Astrocyte of the spinal cord (primary cell): ENCODE measurements at regions not wholly inside any gene's neighbourhood (a gene's known extent, or its start where the extent isn't known, plus 50 kb on each side); places are given as distances from the start of the nearest gene placed in this dataset.
A peak's percentile ranks its signal among the peaks of the same experiment; 100 is the strongest.

ENCODE experiments used
- DNase-seq: peaks from one replicate; pipeline ENCODE4 v3.0.0; 2011; ENCODE audit warnings: low read depth, low spot score
- H3K4me3 ChIP-seq: 2 replicates; pipeline ENCODE4 v1.5.1; 2011; ENCODE audit warnings: low read depth, mild to moderate bottlenecking, low read length, moderate library complexity
- CTCF ChIP-seq: IDR thresholded peaks from 2 replicates; pipeline ENCODE4 v1.5.1; 2012; ENCODE audit warnings: low read depth, mild to moderate bottlenecking, low read length, inconsistent platforms
- in situ Hi-C: cut with HindIII; loops from 2 replicates; pipeline ENCODE4 v1.10.0; 2017; ENCODE audit warnings: low sequenced_read_pairs

GRCh38 chr1:62917314-62917713 lies 133.4 kb downstream of the ATG4C start:
- no peak for TF ChIP-seq CTCF
- H3K4me3 ChIP-seq: no peak overlapping the region
- in situ Hi-C loops: no loop called here
- no peak for DNase-seq

DNA sequence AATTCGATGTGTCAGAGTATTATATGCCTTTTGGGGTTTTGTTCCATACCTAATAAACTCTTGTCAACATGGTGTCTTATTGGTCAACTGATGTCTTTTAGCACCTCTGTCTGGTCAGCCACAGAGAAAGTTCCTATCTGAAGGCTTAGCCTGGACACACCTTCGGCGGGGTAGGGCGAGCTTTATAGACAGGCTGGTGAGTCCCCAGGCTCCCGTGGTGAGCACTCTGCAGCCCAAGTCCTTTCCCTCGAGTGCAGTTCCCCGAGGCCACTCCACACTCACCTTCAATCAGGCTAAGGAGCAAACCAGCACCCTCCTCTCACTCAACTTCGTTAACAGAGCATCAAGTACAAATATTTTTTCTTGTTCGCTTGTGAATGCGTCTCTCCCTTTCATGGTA lies 133.9 kb downstream of the ATG4C start:
- H3K4me3 ChIP-seq: no peak overlapping the region
- in situ Hi-C loops: no loop called here
- no peak for TF ChIP-seq CTCF
- DNase-seq: no peak

GRCh38 chr1:62918700-62919099 lies 134.8 kb downstream of the ATG4C start:
- TF ChIP-seq CTCF: no peak
- no peak overlapping the region for H3K4me3 ChIP-seq
- in situ Hi-C loops: no loop called here
- DNase-seq: no peak

DNA sequence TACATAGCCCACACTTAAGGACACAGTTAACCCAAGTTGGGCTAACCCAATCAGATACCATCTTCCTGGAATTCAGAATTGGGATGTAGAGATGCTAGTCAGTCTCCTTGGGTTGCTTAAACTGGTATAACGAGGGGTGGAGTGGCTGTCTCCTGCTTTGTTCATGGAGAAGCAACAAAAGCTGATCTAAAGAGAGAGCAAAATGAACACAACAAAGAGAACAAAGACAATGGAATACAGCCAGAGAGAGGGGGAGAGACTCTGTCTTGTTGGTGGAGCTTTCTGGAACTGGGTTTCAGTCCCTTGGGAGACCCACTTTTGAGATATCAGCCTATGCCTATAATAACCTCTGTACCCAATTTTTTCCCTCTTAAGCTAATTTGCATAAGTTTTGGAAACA lies 138.1 kb downstream of the ATG4C start:
- DNase-seq: no peak
- TF ChIP-seq CTCF: no peak
- in situ Hi-C loops: no loop called here
- H3K4me3 ChIP-seq: no peak overlapping the region

DNA sequence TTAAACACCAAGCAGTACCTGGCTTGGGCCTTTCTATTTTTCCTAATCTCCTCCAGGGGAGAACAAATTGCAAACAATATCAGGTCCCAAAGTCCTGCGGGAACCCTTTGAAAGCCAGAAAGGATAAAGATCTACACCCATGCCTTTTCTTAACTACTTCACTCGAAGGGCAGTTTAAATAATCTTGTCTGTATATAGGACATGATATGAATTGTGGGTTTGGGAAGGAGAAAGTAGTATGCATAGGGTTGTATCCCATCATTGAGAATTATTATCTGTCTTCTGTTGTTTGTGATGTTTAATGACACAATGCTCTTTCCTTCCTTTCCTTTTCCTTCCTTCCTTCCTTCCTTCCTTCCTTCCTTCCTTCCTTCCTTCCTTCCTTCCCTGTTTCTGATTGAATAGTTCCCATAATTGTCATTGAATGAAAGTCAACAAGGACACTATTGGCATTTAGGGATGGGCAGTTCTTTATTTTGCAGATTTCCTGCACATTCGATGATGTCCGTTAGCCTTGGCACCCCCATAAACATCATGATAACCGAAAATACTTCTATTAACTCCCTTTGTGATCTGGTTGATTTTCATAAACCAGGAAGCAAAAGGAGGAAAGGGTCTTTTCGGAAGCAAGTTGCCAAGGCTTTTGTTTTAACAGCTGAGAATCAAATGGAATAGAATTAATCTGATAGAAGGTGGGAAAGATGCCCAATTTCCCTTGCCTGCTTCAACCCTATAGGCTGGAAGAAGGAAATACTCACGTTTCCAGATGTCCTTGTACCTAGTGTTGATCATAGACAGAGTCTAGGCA lies 141.3 kb downstream of the ATG4C start:
- DNase-seq: no peak
- in situ Hi-C loops: no loop called here
- no peak for TF ChIP-seq CTCF
- no peak overlapping the region for H3K4me3 ChIP-seq

DNA sequence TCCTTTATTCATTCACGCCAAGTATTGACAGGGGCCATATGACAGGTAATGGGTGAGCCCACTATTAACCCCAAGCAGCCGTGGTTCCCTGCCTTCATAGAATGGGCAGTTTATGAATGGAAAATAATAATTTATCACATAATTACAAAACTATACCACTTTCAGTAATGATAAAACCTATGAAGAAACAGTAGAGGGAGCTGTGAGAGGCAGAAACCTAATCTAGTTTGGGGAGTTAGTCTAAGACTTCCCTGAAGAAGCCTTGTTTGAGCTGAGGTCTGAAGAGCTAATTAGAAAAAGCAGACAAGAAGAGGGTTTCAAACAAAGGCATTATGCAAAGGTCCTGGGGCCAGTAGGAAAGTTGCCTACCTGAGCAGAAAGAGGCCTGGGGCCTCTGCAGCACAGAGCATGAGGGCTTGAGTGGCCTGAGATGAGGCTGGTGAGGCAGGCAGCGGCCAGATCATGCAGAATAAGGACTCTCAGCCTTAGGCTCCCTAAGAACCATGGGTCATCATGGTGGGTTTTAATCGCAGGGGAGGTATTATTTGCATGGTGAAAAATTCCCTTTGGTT lies 142.8 kb downstream of the ATG4C start:
- H3K4me3 ChIP-seq: no peak overlapping the region
- in situ Hi-C loops: no loop called here
- DNase-seq: no peak
- TF ChIP-seq CTCF: peak; percentile 11
